Umbilical cord (tissue), 1 donor: ENCODE measurements at regions not wholly inside any gene's neighbourhood (a gene's known extent, or its start where the extent isn't known, plus 50 kb on each side); places are given as distances from the start of the nearest gene placed in this dataset.
"Not testable (repeated sequence)": the region's sequence is repeated elsewhere in the genome, so short reads cannot be mapped to it uniquely, and the experiment has no call there.

Experiments used
- DNase-seq: peaks from one replicate; pipeline ENCODE4 v3.0.0-alpha.2; 2015; ENCODE audit warnings: low spot score

DNA sequence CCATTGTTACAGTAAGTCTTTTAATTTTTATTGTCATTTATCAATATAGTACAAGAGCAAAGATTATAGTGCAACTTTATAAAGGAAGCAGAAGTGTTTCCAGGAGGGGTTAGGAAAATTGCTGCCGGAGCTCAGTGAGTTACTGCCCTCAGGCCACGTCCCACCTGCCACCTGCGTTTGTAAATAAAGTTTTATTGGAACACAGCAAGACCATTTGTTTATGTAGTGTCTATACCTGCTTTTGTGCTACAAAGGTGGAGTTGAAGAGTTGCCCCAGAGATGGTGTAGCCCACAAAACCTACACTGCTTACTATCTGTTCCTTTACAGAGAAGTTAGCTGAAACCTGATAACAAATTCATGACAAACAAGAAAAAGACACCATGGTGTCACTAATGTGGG lies 437.8 kb upstream of the B3GAT1 start:
- DNase-seq: no peak

DNA sequence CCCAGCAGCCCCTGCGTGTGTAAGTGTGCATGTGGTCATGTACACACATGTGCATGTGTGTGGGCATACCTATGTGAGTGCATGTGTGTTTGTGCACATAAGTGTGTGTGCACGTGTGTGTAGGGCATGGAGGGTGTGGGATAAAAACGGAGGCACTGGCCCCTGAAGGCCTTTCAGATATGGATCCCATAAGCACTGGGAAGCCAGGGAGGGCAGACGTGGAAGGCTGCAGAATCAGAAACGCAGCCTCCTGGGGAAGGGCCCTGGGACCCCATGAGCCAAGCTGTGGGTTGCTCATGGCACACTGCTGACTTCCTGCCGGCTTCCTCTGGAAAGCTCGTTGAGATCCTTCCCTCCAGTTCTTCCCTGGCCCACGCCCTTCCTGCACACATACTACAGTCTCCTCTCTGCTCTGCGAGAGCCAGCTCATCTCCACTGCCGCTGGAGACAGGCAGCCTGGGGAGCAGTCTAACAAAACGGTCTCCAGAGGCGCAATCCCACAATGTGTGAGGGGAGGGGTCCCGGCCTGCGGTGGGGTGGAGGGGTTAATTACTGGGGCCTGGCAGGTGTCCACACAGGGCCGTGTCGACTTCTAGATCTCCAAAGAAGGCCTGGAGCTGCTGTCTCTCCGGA lies 435.2 kb upstream of the B3GAT1 start:
- DNase-seq: no peak

DNA sequence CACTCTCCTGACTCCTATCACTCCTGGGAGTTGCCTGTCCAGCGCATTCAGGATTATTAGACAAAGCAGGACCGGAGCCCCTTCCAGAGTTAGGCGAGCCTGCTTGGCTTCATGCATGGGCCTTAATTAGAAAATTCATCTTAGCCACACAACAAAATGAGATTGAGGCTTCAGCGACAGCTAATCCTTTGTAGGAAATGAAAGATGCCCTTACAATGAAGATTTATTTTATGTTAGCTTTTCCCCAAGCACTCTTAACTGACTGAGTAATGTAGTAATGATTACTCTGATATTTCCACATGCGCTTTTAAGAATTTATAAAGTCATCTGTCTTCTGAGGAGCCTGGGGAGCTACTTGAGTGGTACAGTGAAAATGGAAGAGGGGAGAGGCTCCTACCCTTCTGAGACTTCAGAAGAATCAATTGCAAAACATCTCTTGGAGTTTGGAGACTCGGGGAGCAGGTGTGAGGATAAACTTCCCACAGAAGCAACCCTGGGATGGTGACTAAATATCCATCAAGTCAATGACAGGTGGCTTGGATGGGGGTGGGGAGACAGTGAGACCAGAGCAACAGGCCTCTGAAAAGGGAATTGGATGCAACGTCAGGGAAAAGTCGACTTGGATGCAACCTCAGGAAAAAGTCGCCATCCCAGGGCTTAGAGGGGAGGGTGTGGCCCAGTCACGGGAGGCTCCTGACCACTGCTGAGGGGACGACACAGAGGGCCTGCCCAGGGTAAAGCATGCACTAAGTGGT lies 434.5 kb upstream of the B3GAT1 start:
- no peak for DNase-seq

DNA sequence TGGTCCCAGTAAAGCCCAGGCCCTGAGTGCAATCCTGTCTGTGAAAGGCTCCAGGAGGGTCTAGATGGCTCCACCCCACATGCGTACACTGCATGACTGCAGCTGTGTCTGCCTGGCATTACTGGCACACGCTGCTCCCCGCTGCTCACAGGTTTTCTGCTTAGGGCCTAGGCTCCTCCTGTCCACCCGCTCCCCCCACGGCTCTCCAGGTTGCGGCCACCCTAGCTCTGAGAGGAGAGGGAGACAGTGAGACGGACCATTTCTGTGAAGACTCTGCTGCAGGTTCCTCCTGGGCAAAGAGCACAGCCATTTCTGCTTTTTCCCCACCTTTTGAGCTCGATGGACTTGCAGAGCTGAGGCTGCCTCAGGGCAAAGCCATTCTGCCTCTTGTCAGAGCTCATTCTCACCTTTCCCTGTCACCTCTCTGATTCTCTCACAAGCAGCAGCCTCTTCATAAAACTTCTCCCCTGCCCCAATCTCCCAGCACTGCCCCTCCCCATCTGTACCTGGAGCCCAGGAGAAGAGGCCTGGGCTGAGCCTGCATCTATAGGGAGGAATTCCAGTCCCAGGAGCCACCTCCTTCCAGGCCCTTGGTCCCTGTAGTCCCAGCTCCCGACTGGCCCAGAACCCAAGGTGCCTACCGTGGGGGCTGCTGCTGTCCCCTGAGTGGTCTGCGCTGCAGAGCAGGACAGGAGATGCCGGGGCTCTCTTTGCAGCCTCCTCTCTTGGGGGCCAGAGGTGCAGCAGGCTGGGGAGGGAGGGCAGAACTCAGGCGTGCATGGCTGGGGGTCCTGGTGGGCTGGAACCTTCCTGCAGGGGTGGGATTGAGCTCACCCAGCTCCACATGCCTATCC lies 433.7 kb upstream of the B3GAT1 start:
- DNase-seq: no peak

DNA sequence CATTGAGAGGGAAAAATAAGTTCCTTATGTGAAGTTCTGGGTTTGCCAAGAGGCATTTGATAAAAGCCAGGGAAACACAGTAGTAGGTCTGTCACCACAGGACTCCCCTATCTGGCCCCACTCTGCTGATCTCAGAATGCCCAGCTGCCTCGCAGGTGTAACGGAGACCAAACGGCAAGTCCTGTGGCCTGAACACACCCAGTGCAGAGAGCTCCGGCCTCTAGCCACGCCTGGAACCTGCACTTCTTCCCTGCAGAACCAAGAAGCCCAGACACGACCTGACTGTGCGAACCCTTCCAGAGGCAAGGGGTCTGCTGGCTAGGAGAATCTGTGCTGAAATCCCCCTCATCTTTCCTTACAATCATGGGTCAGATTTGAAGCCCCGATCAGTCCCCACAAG lies 432.8 kb upstream of the B3GAT1 start:
- DNase-seq: no peak

DNA sequence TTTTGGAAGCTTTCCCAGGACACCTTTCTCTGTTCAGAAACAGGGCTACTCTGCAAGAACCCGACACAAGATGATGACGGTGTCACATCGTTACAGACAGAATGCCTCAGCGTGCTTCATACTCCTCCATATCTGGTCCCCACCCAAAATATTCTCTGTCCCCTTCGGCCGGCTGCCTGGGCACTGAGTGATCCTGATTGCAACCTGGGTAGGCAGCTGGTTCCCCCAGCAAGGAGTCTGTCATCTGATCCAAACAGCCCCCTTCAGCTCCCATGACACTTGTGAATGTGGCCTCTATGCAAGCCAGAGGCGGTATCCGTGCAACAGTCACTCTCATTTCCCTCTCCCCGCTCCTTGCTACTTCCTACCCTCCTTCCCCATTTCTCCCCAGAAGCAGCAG lies 431.7 kb upstream of the B3GAT1 start:
- no peak for DNase-seq

DNA sequence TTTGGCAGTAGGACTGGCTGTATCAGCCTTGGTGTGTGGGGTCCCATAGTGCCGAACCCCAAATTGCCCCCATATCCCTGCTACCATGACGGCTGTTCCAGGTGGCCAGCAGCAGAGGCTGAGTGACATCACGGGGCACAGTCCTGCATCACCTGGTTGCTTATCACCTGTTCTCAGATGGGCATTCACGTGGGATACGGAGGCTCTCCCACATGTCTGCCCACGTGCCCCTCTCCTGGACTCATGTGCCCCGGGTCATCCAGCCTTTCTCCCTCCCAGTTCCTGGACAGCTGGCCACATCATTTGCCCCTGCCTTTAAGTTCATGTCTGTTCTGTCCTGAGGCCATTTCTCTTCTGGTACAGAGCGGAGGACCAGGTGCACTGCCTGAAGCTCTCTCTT lies 431.0 kb upstream of the B3GAT1 start:
- DNase-seq: no peak

DNA sequence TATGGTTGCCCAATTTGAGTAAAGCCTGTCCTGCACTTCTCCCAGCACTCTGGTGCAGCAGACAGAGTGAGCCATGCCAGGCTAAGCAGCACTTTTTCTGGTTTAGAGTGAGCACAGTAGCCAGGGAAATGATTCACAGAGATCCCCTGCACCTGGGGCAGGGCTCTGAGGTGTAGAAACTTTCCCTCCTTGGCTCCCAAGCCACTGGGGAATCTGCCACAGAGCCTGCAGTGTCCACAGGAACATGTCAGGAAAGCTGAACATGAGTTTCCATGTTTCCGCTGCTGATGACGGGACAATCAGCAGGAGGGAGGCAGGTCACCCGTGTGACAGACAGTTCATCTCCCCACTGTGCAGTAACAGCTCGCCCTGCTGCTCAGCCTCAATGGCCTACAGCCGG lies 429.9 kb upstream of the B3GAT1 start:
- DNase-seq: no peak

DNA sequence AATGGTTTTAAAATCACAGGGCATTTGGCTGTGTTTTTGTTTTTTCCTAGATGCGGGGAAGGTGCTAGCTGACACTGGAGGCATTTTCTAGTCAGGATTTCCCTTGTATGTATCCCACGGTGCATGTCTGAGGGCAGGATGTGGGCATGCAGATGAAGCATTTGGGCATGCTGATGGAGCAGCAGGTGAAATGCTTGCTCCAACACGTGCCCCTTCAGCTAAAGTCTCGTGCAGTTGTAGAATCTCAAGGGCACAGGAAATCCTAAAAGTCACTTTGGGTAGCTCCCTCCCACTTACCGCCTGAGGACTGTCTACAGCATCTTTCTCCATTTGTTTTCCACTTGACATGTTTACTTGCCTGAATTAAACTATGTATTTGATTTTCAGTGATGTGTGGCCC lies 429.4 kb upstream of the B3GAT1 start:
- no peak for DNase-seq

DNA sequence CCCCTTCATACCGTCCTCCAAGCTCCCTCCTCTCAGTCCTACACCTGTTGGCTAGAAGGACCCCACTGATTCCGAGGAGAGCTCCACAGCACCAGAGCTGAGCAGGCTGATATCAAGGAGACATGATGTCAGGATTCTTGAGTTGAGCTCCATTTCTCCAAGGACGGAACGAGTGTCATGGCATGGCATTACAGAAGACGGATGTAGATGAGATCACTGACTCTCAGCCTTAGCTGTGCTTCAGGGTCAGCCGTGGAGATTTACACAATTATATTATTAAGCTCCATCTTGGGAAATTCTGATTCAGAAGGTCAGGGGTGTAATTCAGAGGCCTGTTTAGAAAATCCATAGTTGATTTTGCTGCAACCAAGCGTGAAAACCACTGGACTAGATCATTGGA lies 428.9 kb upstream of the B3GAT1 start:
- no peak for DNase-seq

DNA sequence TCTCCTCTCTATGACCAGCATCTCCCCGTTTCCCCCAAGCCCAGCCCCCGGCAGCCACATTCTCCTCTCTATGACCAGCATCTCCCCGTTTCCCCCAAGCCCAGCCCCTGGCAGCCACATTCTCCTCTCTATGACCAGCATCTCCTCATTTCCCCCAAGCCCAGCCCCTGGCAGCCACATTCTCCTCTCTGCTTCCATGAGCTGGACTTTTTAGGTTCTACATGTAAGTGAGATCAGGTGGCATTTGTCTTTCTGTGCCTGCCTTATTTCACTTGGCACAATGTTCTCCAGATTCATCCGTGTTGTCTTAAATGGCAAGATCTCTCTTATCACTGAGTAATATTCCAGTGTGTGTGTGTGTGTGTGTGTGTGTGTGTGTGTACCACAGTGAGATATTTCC lies 428.1 kb upstream of the B3GAT1 start:
- DNase-seq: not testable (repeated sequence)

DNA sequence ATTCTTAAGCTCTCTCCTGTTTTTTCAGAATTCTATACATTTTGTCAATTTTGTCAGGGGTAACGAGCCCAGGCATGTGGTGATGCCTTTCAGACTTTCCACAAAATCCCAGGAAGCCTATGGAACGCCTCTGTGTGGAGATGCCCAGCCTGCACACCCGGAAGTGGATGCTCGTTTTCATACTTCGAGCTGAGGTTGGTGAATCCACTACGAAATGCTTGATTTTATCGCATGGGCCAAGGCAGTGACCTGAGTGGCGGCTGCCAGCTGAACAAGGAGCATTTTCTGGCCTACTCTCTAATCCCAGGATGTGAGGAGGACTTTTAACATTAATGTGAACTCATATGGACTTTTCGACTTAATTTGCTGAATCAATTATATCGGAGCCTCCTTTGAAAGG lies 426.7 kb upstream of the B3GAT1 start:
- no peak for DNase-seq

DNA sequence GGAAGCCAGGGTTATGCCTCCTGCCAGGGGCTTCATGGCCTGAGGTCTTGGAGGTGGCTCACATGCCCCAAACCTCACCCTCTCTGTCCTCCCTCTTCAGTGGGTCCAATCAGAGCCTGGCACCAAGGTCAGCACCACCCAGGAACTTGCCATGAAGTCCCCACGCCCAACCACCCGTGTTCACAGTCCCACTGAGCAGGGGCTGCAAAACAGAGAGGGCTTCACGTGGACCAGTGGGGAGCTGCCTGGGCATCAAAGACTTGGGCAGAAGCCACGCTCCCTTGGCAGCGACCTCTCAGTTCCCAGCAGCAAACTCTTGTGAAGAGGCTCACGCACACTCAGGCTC lies 425.8 kb upstream of the B3GAT1 start:
- DNase-seq: no peak

DNA sequence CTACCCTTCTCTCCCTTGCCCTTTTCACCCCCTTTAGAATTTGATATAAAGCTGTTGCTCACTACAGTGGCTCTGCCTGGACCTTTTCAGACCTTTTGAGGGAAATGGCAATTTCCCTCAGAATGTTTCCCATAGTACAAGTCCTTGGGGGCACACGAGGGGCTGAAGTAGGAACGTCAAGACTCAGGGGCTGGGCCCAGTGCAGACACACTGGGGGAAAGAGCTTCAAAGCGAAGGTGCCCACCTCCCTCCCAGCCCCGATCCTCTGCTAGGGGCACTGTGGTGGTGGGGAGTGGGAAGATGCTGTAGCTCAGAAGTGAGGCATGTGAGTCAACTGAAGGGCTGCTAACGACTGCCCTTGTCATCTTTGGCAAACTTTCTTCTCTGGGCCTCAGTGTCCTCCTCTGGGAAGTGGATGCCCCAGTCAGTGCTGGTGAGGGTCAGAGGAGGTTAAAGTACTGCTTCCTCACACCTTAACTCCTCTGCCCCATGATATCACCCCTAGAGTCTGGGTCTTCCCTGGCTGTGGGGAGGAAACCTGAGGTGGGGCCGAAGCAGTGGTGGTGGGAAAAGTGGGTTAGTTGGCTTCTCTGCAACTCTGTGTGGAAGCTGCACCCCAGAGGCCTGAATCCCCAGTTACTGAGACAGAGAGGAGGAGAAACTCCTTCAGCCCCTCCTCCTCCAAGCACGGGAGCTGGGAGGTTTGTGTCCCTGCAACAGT lies 425.3 kb upstream of the B3GAT1 start:
- no peak for DNase-seq

DNA sequence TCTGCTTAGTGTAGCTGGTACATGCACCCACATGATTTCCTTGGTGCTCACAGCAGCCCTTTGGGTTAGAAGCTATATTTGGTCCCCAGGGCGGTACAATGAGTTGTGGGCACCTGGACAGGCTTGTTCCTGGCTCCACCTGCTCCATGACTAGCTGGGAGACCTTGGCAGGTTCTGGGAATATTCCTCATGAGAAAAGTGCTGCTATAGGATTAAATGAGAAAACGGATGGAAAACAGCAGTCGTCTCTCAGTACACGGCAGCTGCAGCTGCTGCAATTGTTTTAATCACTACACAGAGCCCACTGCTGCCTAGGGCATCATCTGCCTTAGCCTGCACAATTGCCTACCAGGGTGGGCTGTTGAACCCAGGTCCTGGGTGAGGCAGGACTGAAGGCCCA lies 424.5 kb upstream of the B3GAT1 start:
- no peak for DNase-seq

DNA sequence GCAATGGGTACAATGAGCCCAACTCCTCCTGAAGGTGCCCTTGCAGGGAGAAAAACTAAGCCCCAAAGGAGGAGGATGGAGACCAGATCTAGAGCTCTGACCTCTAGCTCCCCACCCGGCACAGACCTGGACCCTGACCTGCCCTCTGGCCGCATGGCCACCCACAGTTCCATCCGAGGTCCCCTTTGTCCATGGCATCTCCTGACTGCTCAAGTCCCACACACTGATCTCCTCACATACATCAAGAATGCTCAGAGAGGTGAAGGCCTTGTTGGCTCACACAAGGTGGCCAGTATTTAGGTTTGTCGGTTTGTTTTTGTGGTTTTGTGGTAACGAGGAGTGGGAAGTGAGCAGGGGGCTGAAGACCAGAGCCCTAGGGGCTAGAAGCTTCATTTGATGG lies 423.5 kb upstream of the B3GAT1 start:
- no peak for DNase-seq

DNA sequence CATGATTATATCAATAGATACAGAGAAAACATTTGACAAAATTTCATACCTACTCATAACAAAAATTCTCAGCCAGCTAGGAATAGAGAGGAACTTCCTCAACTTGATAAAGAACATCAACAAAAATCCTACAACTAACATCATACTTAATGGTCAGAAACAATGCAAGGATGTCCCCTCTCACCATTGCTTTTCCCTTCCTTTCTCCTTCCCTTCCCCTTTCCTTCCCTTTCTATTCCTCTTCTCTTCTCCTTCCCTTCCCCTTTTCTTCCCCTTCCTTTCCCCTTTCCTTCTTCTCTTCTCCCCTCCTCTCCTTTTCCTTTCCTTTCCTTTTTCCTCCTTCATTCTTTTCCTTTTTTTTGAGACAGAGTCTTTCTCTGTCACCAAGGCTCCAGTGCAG lies 418.3 kb upstream of the B3GAT1 start:
- DNase-seq: no peak

DNA sequence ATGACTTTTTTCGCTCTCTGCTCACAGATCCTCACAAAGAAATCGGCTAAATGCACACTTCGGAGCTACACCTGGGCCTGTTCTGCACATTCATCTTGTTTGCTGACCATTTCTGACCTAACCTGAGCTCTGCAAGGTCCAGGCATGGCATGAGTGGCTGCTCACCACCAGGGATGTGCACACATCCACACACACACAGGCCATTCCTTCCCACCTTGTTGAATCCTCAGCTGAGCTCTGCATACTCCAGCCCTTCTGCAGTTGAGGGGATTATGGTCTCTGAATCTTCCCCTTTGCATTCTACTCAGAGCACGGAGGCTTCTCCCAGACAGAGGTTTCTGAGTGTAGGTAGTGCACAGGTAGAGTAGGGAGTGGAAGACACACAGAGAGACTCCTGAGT lies 411.9 kb upstream of the B3GAT1 start:
- no peak for DNase-seq

DNA sequence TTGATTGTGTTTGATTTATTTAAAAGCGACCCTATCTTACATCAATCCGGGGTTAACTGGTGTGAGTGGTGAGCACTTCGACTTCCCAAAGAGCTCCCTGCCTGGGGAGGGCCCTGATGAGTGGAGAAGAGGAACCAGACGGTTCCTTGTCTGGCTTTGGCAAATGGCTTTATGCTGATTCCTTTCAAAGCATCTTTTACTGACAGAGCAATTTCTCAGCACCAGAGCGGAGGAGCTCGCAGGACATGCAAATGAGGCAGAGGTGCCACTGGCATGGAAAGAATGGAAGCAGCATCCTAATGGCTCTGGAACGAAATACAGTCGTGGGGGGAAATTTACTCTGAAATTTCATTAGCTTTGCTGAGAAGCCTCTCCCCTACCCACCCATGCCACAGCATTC lies 410.9 kb upstream of the B3GAT1 start:
- no peak for DNase-seq

DNA sequence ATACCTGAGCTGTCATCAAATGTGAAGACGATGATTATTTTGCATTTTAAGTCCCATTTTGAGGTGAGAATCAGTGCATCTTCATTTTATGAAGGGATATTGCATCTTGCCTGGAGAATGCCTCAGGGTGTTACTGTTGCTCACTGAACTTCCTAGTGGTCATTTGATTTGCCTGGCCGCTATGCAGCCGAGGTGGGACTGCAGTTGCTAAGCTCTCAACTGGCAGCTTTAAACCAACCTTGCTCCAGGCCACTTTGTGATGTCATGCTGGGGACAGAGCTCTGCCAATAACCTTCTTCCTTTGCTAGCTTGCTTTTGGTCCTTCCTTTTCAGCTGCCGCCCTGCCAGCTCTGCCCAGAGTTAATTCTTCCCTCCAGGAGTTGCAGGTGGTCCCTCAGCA lies 409.4 kb upstream of the B3GAT1 start:
- DNase-seq: no peak

DNA sequence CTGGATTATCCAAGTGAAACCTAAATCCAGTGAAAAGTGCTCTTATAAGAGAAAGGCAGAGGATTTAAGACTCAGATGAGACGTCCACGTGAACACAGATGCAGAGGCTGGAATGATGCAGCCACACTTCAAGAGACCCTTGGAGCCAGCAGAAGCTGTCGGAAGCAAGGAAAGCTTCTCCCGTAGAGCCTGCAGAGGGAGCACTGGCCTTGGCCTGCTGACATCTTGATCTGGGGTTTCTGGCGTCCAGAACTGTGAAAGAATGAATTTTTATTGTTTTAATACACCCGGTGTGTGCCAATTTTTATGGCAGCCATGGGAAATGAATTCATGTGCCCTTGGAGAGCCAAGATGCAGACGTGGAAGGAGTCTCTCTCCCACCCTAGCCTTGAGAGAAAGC lies 407.0 kb upstream of the B3GAT1 start:
- no peak for DNase-seq

DNA sequence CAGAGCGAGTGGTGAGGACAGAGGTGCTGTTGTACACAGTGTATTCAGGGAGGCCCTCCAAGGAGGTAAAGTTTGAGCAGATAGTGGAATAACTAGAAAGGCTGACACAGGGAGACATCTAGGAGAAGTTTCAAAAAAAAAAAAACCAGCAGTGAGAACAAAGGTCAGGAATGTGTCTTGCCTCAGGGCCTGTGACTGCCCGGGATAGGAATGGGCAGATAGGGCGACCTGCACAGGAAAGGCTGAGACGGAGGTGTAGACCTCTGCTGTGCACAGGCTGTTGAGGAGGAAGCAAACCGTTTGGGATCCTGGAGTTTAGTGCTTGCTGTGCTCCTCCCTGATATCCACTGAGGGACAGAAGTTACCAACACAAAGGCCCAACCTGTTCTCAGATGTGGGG lies 406.5 kb upstream of the B3GAT1 start:
- no peak for DNase-seq
